Activated CD8-positive, alpha-beta memory T cell treated with anti-CD3 and anti-CD28 coated beads for 1 hour (primary cell): ENCODE measurements at regions not wholly inside any gene's neighbourhood (a gene's known extent, or its start where the extent isn't known, plus 50 kb on each side); places are given as distances from the start of the nearest gene placed in this dataset.
"Not testable (repeated sequence)": the region's sequence is repeated elsewhere in the genome, so short reads cannot be mapped to it uniquely, and the experiment has no call there.

ENCODE experiments used
- DNase-seq, 2 donors: peaks; one replicate each; pipeline ENCODE4 v3.0.0-alpha.2; 2020; ENCODE audit warnings: low read depth in 1 of 2; ENCODE audit errors: extremely low read depth in 1 of 2

GRCh38 chr4:19266566-19266965 lies 985.1 kb upstream of the SLIT2 start:
- no peak for DNase-seq

DNA sequence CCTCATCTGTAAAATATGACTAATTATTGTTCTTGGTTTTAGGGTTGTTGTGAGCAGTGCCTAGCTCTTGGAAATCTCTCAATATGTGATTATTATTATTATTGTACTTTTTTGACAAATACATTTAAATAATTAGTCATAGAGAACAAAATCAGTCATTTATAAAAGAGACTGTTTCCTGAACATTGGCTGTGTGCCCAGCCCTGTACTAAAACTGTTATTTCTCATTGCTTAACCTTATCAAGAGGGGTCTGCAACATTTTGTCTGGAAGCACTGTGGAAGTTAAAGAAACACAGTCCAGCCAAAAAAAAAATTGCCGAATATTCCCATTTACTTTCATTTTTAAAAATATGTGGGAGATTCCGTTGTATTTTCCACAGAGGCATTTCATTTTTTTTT lies 989.2 kb upstream of the SLIT2 start:
- DNase-seq: no peak

- no peak for DNase-seq
These were observed 991.4 kb upstream of the SLIT2 start for GRCh38 chr4:19260346-19260745.

DNA sequence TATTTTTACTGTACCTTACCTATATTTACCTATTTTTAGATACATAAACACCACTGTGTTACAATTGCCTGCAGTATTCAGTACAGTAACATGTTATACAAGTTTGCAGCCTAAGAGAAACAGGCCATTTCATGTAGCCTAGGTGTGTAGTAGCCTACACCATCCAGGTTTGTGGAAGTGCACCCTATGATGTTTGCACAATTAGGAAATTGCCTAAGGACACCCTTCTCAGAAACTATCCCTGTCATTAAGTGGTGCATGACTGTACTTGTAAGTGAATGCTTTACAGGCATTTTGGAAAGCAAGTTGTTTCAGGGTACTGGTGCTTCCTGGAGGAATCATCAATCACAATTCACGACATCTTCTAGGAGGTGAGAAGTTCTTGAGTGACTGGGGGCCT lies 991.8 kb upstream of the SLIT2 start:
- DNase-seq: no peak

DNA sequence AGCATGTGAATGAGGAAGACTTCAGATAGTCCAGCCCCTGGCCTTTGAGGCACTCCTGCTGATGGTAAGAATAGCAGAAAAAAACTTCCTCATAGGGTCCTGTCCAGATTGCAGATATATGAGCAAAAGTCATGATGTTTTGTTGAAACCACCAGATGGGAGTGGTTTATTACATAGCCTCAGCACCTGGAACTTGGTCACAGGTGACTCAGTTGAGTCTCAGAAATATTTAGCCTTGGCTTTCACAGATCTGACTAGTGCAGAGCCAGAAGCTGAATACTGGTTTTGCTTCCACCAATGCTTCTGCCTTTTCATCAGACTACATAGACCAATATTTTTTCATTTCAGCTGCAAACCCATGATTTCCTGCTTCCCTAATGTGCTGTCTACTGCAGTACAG lies 994.9 kb upstream of the SLIT2 start:
- DNase-seq: no peak

- DNase-seq: no peak
These were observed 997.2 kb upstream of the SLIT2 start for GRCh38 chr4:19254486-19254885.

DNA sequence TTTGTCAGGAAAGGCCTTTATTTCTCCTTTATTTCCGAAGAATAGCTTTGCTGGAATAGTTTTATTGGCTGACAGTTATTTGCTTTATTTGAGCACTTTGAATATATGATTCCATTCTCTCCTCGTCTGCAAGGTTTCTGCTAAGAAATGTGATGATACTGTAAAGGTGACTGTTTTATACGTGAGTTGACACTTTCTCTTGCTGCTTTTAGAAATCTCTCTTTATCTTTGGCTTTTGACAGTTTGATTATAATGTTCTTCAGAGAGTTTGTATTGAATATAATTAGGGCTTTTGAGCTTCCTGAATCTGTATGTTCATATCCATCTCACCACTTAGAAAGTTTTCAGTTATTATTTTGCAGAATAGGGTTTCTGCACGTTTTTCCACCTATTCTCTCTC lies 1003.7 kb upstream of the SLIT2 start:
- no peak for DNase-seq

- DNase-seq: no peak
These were observed 1009.8 kb upstream of the SLIT2 start for GRCh38 chr4:19241895-19242294.

GRCh38 chr4:19239565-19239964 lies 1012.1 kb upstream of the SLIT2 start:
- no peak for DNase-seq

DNA sequence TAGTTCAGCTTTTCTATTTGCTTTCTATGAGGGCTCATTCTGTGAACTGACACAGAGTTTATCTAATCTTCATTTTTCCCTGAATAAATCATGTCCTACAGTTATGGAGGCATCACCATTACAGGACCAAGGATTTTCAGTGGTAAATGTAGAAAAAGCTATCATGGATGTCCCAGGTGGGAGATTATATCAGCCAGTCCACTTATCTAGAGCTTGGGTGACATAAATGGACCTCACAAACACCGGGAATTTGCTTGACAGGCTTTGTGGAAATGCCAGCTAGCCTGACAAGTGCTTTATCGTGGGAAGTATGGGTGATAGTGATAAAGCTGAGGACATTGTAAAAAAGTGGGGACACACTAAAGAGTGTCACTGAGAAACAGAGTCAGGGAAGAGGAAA lies 1015.2 kb upstream of the SLIT2 start:
- DNase-seq: no peak

DNA sequence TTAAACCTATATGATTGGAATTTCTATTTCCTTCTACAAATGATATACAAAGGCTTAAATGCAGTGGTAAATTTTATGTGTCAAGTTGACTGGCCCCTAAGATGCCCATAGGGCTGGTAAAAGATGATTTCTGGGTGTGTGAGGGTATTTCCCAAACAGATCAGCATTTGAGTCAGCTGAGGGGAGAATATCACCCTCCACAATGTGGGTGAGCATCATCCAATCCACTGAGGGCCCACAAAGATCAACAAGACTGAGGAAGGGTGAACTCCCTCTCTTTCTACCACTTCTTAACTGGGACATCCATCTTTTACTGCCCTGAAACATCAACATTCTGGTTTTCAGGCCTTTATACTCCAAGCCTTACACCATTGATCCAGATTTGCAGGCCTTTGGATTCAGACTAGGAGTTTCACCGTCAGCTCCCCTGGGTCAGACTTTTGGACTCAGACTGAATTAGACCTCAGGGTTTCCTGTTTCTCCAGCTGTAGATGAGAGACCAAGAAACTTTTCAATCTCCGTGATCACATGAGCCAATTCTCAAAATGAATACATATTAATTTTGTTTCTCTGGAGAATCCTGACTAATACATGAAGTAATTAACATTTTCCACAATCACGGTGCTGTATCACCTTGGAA lies 1020.7 kb upstream of the SLIT2 start:
- no peak for DNase-seq

DNA sequence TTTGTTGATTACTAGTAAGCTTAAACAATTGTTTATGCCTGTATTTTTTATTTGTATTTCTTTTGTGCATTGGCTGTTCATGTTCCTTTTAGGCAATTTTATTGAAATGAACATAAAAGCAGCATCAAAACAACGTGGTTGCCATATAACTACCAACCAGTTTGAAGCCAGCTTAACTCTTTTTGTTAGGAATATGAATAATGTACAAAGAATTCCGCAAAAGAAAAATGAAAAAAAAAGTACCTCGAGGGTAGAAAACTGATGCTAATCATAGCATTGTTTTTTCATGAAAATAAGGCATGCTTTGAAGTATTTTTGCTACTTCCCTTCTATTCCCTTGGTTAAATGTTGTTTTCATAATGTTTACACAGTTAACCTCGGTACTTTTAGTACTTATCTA lies 1024.0 kb upstream of the SLIT2 start:
- no peak for DNase-seq

GRCh38 chr4:19224820-19225219 lies 1026.9 kb upstream of the SLIT2 start:
- no peak for DNase-seq

DNA sequence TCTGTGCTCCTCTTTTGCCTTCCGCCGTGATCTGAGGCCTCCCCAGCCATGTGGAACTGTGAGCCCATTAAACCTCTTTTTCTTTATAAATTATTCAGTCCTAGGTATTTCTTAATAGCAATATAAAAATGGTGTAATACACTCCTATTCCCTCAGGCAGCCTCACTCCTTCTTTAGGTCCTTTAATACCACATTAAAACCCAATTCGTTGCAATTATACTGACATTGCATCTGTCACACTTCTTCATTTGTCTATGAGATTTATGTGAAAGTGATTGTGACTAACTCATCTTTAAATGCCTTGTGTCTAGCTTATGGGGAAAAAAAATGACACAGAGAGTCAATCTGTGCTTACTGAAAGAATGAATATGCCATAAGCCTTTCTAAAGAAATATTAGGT lies 1035.2 kb upstream of the SLIT2 start:
- DNase-seq: no peak

- DNase-seq: no peak
These were observed 1037.0 kb upstream of the SLIT2 start for GRCh38 chr4:19214591-19215186.

- no peak for DNase-seq
These were observed 1038.3 kb upstream of the SLIT2 start for GRCh38 chr4:19213388-19213787.

DNA sequence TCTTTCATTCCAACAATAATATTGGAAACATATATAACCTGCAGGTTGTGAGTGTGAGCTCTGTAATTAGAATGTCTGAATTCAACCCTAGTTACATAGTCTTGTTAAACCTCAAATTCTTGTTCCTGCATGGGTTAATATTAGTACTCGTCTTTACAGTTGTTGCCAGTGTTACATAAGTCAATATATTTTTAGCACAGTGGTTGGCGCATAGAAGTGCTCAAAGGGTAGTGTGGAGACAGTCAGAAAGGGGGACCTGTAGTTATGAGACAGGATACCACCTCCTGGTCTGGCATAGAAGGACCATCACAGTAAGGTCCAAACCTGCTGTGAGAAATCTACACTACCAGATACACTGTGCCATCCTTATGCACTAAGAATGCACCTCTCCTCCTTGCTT lies 1045.9 kb upstream of the SLIT2 start:
- DNase-seq: no peak

DNA sequence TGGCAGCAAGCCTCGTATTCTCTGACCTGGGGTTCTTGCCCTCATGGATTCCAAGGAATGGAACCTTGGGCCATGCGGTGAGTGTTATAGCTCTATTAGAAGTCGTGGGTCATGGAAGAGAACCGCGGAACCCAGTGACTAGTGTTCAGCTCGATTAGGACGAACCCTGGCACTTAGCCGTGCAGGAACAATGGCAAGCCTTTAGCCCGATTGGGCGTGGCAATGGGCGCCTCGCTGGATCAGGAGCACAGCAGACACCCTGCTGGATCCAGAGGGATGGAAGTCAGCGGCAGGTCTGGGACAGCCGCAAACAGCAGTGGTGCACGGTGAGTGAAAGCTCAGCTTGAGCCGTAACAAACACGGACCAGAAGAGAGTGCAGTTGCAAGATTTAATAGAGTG lies 1053.9 kb upstream of the SLIT2 start:
- not testable (repeated sequence) for DNase-seq

GRCh38 chr4:19195696-19196095 lies 1056.0 kb upstream of the SLIT2 start:
- DNase-seq: no peak

DNA sequence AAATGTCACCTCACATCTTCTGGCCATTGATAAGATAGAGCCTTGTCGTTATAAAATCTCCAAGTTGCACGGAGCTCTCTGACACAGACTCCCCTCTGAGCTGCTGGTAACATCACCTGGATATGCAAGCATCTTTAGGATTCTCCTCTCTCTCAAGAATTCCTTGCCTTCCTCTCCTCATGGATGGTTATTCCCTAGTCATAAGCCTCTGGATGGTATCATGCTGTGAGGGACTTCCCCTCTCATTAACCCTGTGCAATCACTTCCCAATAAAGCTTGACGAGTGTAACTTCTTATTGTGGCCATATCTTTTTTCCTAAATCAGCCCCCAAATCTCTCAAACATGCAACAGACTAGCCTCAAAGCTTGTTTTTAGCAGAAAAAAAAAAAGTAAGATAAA lies 1057.0 kb upstream of the SLIT2 start:
- no peak for DNase-seq

DNA sequence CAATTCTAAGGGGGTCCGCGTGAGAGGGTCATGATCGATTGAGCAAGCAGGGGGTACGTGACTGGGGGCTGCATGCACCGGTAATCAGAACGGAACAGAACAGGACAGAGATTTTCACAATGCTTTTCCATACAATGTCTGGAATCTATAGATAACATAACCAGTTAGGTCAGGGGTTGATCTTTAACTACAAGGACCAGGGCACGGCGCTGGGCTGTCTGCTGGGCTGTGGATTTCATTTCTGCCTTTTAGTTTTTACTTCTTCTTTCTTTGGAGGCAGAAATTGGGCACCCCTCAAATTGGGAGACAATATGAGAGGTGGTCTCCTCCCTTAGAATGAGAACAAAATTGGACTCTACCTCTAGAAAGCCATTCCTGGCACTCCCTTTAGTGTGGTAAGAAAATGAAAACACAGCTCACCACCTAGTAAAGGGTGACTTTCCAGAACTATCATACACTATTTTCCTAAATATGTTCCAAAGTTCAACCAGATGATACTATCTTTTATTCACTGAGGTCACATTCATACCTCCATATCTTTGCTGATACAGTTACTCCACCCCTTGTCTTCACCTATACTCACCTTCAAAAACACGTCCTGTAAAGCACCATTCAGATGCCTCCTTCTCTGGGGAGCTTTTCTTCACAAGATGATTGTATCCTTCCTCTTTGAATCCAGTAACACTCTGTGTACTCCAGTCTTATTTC lies 1058.3 kb upstream of the SLIT2 start:
- DNase-seq: no peak

DNA sequence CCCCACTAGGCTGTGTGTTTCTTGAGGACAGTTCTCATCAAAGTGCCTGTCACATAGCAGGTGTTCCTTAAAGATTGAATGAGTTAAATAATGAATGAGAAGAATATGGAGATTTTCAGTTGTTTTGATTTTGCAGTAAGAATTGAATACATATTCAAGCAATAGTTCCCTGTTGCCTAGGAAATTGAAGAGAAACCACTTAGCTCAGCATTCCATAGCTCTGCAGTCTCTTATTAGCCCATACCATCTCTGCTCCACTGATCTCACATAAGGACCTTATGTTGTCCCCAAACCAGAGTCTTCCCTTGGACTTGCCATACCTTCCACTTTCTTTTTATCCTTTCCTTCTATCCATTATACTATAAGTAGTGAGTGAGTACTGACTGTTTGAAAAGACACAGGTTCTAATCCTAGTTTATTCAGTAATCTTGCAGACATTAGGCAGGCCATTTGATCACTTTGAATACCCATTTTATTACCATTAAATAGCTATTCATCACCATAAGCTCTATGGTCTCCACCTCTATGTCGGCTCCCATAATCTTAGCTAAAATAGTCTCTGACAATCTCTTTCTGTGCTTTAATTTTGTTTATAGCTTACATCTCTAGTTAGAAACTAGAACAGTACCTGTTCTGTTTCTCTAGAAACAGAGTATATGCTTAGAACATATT lies 1059.6 kb upstream of the SLIT2 start:
- DNase-seq: no peak
